Chondrocyte (in vitro differentiated cells): ENCODE measurements at regions not wholly inside any gene's neighbourhood (a gene's known extent, or its start where the extent isn't known, plus 50 kb on each side); places are given as distances from the start of the nearest gene placed in this dataset.

Experiments used
- DNase-seq: peaks from one replicate; pipeline ENCODE4 v3.0.0; 2021; ENCODE audit warnings: mixed read lengths, low spot score
- H3K27ac Mint-ChIP-seq: one replicate; pipeline ENCODE4 v1.8.0; 2021; ENCODE audit warnings: mild to moderate bottlenecking, moderate library complexity, mixed read lengths; ENCODE audit not compliant: unreplicated experiment
- H3K27me3 Mint-ChIP-seq: 2 replicates; pipeline ENCODE4 v1.8.0; 2021; ENCODE audit warnings: low read depth, mixed read lengths
- H3K36me3 Mint-ChIP-seq: 2 replicates; pipeline ENCODE4 v1.8.0; 2021; ENCODE audit warnings: low read depth, mixed read lengths
- H3K4me1 Mint-ChIP-seq: 2 replicates; pipeline ENCODE4 v1.8.0; 2021; ENCODE audit warnings: low read depth, mild to moderate bottlenecking, mixed read lengths
- H3K4me3 Mint-ChIP-seq: one replicate; pipeline ENCODE4 v1.8.0; 2021; ENCODE audit warnings: mild to moderate bottlenecking, moderate library complexity, mixed read lengths; ENCODE audit not compliant: unreplicated experiment
- H3K9me3 Mint-ChIP-seq: 2 replicates; pipeline ENCODE4 v1.8.0; 2021; ENCODE audit warnings: low read depth, mixed read lengths
- CTCF ChIP-seq: fragments of 200-600 bp; sonication (generic); IDR thresholded peaks from 2 replicates; pipeline ENCODE4 v1.5.0; 2021; ENCODE audit warnings: antibody characterized with exemption, mild to moderate bottlenecking, moderate library complexity

DNA sequence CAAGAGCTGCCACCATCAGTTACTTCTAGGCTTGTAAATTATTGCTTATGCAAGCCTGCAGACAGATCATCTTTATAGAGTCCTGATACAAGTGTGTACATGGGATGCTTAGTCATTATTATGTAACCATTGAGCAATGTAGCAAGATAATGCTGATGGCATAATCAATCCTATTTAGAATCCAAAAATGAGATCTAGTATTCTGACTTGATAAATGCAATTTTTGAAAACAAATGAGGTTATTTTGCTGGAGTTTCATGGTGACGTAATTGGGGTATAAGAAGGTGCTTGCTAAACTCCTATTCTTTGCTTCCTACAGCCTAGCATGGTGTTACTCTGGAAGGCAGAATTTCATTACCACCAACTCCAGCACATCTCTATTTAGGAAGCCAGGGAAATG is 801.7 kb upstream of the PRMT6 start:
- no peaks in the 10 kb centered on the region for H3K27me3 Mint-ChIP-seq
- TF ChIP-seq CTCF = no peak
- H3K36me3 Mint-ChIP-seq = no peaks in the 10 kb centered on the region
- H3K27ac Mint-ChIP-seq = no peak overlapping the region
- DNase-seq = no peak
- no peaks in the 10 kb centered on the region for H3K4me1 Mint-ChIP-seq
- H3K9me3 Mint-ChIP-seq = peaks cover 16% of the 10 kb centered on the region
- H3K4me3 Mint-ChIP-seq = no peak overlapping the region

DNA sequence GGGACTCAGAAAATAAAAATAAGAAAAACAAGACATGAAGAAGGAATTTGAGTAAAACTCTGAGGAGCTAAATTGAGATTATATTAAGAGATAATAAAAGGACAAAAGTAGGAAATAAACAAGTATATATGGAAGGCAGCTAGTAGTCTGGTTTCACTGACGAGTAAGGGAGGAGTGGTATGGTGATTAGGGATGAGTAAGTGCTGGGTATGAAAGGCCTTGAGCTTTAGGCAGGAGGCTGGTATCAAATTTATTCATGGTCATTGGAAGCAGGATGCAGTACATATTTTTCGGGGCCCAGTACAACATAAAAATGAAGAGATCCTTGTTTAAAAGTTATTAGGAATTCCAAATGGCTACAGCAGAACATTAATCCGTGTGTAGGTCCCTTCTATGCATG is 789.7 kb upstream of the PRMT6 start:
- Mint-ChIP-seq H3K4me1 (no peaks in the 10 kb centered on the region), H3K36me3 (no peaks in the 10 kb centered on the region), H3K27me3 (no peaks in the 10 kb centered on the region), H3K9me3 (peaks cover 22% of the 10 kb centered on the region), H3K27ac (no peak overlapping the region), H3K4me3 (no peak overlapping the region)
- no peak for TF ChIP-seq CTCF
- DNase-seq = no peak

- Mint-ChIP-seq H3K27ac (no peak overlapping the region), H3K4me3 (no peak overlapping the region), H3K27me3 (no peaks in the 10 kb centered on the region), H3K4me1 (no peaks in the 10 kb centered on the region), H3K9me3 (peaks cover 21% of the 10 kb centered on the region), H3K36me3 (no peaks in the 10 kb centered on the region)
- TF ChIP-seq CTCF = peak; percentile 32
- DNase-seq = no peak
Measured at GRCh38 chr1:106268070-106268469, 788.4 kb upstream of the PRMT6 start.

GRCh38 chr1:106276871-106277270 is 779.6 kb upstream of the PRMT6 start:
- Mint-ChIP-seq H3K9me3 (peaks cover 5% of the 10 kb centered on the region), H3K36me3 (no peaks in the 10 kb centered on the region), H3K4me3 (no peak overlapping the region), H3K27me3 (no peaks in the 10 kb centered on the region), H3K27ac (no peak overlapping the region), H3K4me1 (no peaks in the 10 kb centered on the region)
- TF ChIP-seq CTCF = no peak
- no peak for DNase-seq

GRCh38 chr1:106277786-106278185 is 778.7 kb upstream of the PRMT6 start:
- no peak for DNase-seq
- Mint-ChIP-seq H3K36me3 (no peaks in the 10 kb centered on the region), H3K4me1 (no peaks in the 10 kb centered on the region), H3K9me3 (peaks cover 8% of the 10 kb centered on the region), H3K4me3 (no peak overlapping the region), H3K27ac (no peak overlapping the region), H3K27me3 (no peaks in the 10 kb centered on the region)
- no peak for TF ChIP-seq CTCF
